IMR-90 (cell line): ENCODE measurements at regions not wholly inside any gene's neighbourhood (a gene's known extent, or its start where the extent isn't known, plus 50 kb on each side); places are given as distances from the start of the nearest gene placed in this dataset.

Experiments used
- ATAC-seq: fragments of 200-7000 bp; cut with Tn5 transposase; 2 replicates; pipeline ENCODE4 v1.9.1; 2020; ENCODE audit warnings: low read depth, mild to moderate bottlenecking, moderate library complexity
- BruUV-seq: library from RNA; stranded (reverse); fragments of 400-500 nt; replicated peaks from 2 replicates; lab custom pipeline; 2021; lab: Mats Ljungman, UMichigan
- CTCF ChIA-PET: fragments of 300-600 bp; formaldehyde crosslinking; extraction: SDS; loops from one replicate; lab custom pipeline; 2021; ENCODE audit warnings: antibody characterized with exemption; lab: Yijun Ruan, JAX
- POLR2A ChIA-PET: fragments of 300-600 bp; sonication (Branson Sonifier 250); formaldehyde crosslinking; loops from one replicate; lab custom pipeline; 2022; ENCODE audit warnings: antibody characterized with exemption; ENCODE audit not compliant: unreplicated experiment; lab: Charles Lee
- DNase-seq: peaks from one replicate; pipeline ENCODE4 v3.0.0; 2013
- H2AFZ ChIP-seq: replicated peaks from 2 replicates; pipeline ENCODE3; 2013; ENCODE audit warnings: low read length, mild to moderate bottlenecking; ENCODE audit not compliant: poor library complexity
- H2AK5ac ChIP-seq: 2 replicates; pipeline ENCODE4 v1.6.1; 2013; ENCODE audit warnings: low read depth, low read length, inconsistent platforms
- H2AK9ac ChIP-seq: replicated peaks from 2 replicates; pipeline ENCODE3; 2013; ENCODE audit warnings: mild to moderate bottlenecking, low read depth, low read length, moderate library complexity; ENCODE audit not compliant: poor library complexity
- H2BK120ac ChIP-seq: 2 replicates; pipeline ENCODE4 v1.6.1; 2013; ENCODE audit warnings: low read depth, low read length, inconsistent platforms
- H2BK15ac ChIP-seq: 3 replicates; pipeline ENCODE4 v1.6.1; 2013; ENCODE audit warnings: low read depth, low read length, inconsistent platforms
- H2BK20ac ChIP-seq: 2 replicates; pipeline ENCODE4 v1.6.1; 2013; ENCODE audit warnings: low read depth, mild to moderate bottlenecking, inconsistent platforms, low read length, moderate library complexity
- H2BK5ac ChIP-seq: 2 replicates; pipeline ENCODE4 v1.6.1; 2013; ENCODE audit warnings: mild to moderate bottlenecking, low read depth, low read length, inconsistent platforms; ENCODE audit not compliant: poor library complexity, severe bottlenecking
- H3K14ac ChIP-seq: replicated peaks from 2 replicates; pipeline ENCODE4 v1.6.1; 2013; ENCODE audit warnings: low read depth, low read length, inconsistent platforms
- H3K18ac ChIP-seq: 2 replicates; pipeline ENCODE4 v1.6.1; 2013; ENCODE audit warnings: low read depth, low read length, control low read depth
- H3K23ac ChIP-seq: 2 replicates; pipeline ENCODE4 v1.6.1; 2013; ENCODE audit warnings: low read depth, low read length, inconsistent platforms
- H3K27ac ChIP-seq: 2 replicates; pipeline ENCODE4 v1.5.1; 2013; ENCODE audit warnings: mild to moderate bottlenecking, control low read depth, low read length; ENCODE audit not compliant: insufficient read depth
- H3K27me3 ChIP-seq: 2 replicates; pipeline ENCODE4 v1.6.1; 2013; ENCODE audit warnings: low read length; ENCODE audit not compliant: control insufficient read depth, insufficient read depth
- H3K36me3 ChIP-seq: 2 replicates; pipeline ENCODE4 v1.6.1; 2013; ENCODE audit warnings: low read length, mixed read lengths; ENCODE audit not compliant: control insufficient read depth, insufficient read depth
- H3K4ac ChIP-seq: 2 replicates; pipeline ENCODE4 v1.6.1; 2013; ENCODE audit warnings: low read depth, low read length, inconsistent platforms
- H3K4me1 ChIP-seq: 2 replicates; pipeline ENCODE4 v1.6.1; 2013; ENCODE audit warnings: low read length, mixed read lengths; ENCODE audit not compliant: control insufficient read depth, insufficient read depth
- H3K4me2 ChIP-seq: 2 replicates; pipeline ENCODE4 v1.6.1; 2013; ENCODE audit warnings: low read depth, mild to moderate bottlenecking, control low read depth, low read length, moderate library complexity
- H3K4me3 ChIP-seq: 2 replicates; pipeline ENCODE4 v1.5.1; 2013; ENCODE audit warnings: low read depth, mild to moderate bottlenecking, control low read depth, low read length, moderate library complexity; ENCODE audit not compliant: insufficient read depth
- H3K56ac ChIP-seq: 2 replicates; pipeline ENCODE4 v1.6.1; 2013; ENCODE audit warnings: low read length, inconsistent platforms; ENCODE audit not compliant: insufficient read depth; ENCODE audit errors: extremely low read depth
- H3K79me1 ChIP-seq, 2 experiments: 2 replicates each; pipeline ENCODE4 v1.6.1; 2013; ENCODE audit warnings: low read length in 2 of 2, inconsistent platforms in 1 of 2, low read depth in 1 of 2
- H3K9ac ChIP-seq: 2 replicates; pipeline ENCODE4 v1.6.1; 2013; ENCODE audit warnings: low read depth, low read length, control low read depth
- H3K9me1 ChIP-seq: 2 replicates; pipeline ENCODE4 v1.6.1; 2013; ENCODE audit warnings: low read length, inconsistent platforms; ENCODE audit not compliant: insufficient read depth
- H3K9me3 ChIP-seq: 2 replicates; pipeline ENCODE4 v1.6.1; 2013; ENCODE audit warnings: low read length; ENCODE audit not compliant: control insufficient read depth, insufficient read depth
- H4K20me1 ChIP-seq: 2 replicates; pipeline ENCODE4 v1.6.1; 2013; ENCODE audit warnings: low read length, inconsistent platforms; ENCODE audit not compliant: insufficient read depth
- H4K5ac ChIP-seq: 2 replicates; pipeline ENCODE4 v1.6.1; 2013; ENCODE audit warnings: mild to moderate bottlenecking, low read depth, low read length, control low read depth
- H4K8ac ChIP-seq, 2 experiments: 2 replicates each; pipeline ENCODE4 v1.6.1; 2013; ENCODE audit warnings: low read depth in 2 of 2, low read length in 2 of 2, control low read depth in 1 of 2, inconsistent platforms in 1 of 2
- H4K91ac ChIP-seq: 2 replicates; pipeline ENCODE4 v1.6.1; 2013; ENCODE audit warnings: low read depth, low read length, inconsistent platforms; ENCODE audit not compliant: insufficient read depth
- BHLHE40 ChIP-seq: fragments of 150-350 bp; IDR thresholded peaks from 2 replicates; pipeline ENCODE4 v1.6.1; 2016; ENCODE audit warnings: mild to moderate bottlenecking, low read depth, low read length
- FOS ChIP-seq: fragments of 150-350 bp; IDR thresholded peaks from 2 replicates; pipeline ENCODE4 v1.6.1; 2016; ENCODE audit warnings: low read depth, low read length
- WGBS, 2 experiments: methylation state at CpG; one replicate each; pipeline versions ENCODE4 v1.1.5 to v1.1.7; 2013; ENCODE audit warnings: missing lambda C conversion rate in 2 of 2; ENCODE audit not compliant: insufficient read length in 1 of 2; ENCODE audit errors: extremely low coverage in 2 of 2; 5-methylcytosine and 5-hydroxymethylcytosine counted together
- dilution Hi-C: fragments of 300-500 bp; cut with HindIII; formaldehyde crosslinking; loops from one replicate; pipeline ENCODE4 v1.14.3; 2018; ENCODE audit warnings: low sequenced_read_pairs; ENCODE audit not compliant: unreplicated experiment
- in situ Hi-C: fragments of 300-500 bp; cut with MboI; formaldehyde crosslinking; loops from 3 replicates; pipeline ENCODE4 v1.14.3; 2019; ENCODE audit warnings: low sequenced_read_pairs, inconsistent platforms, mixed read lengths
- intact Hi-C: fragments of 100-400 bp; cut with micrococcal nuclease; formaldehyde crosslinking; loops from 2 replicates; pipeline ENCODE4 v1.10.0; 2022

GRCh38 chr5:123885081-123885480 lies 373.1 kb downstream of the CSNK1G3 start:
- no TSS peak for BruUV-seq
- H3K4me1 ChIP-seq: peaks cover 3% of the 10 kb centered on the region; the same call in 1 of the 2 replicates
- no peak overlapping the region for H2AFZ ChIP-seq
- ChIA-PET POLR2A (no interaction called here), CTCF (no interaction called here)
- H3K9ac ChIP-seq: no peak overlapping the region
- H2BK120ac ChIP-seq: no peak overlapping the region
- H2BK15ac ChIP-seq: no peak overlapping the region
- no peak overlapping the region for H3K4me2 ChIP-seq
- 89% methylated on average over 1 of the region's 1 CpG; no CpG with 5 or more reads in 1 of the 2 experiments for WGBS, 2 experiments
- TF ChIP-seq FOS (no peak), BHLHE40 (no peak)
- no peaks in the 10 kb centered on the region for H3K9me1 ChIP-seq
- H3K79me1 ChIP-seq: no peaks in the 10 kb centered on the region
- intact Hi-C loops (no loop called here), dilution Hi-C loops (no loop called here), in situ Hi-C loops (no loop called here)
- no peak overlapping the region for H2AK9ac ChIP-seq
- no peak overlapping the region for H2AK5ac ChIP-seq
- H4K8ac ChIP-seq: no peak overlapping the region
- H4K20me1 ChIP-seq: no peaks in the 10 kb centered on the region
- H3K4me3 ChIP-seq: no peak overlapping the region
- H3K27me3 ChIP-seq: no peaks in the 10 kb centered on the region
- H3K14ac ChIP-seq: no peak overlapping the region
- H3K4ac ChIP-seq: no peak overlapping the region
- no peak overlapping the region for H3K23ac ChIP-seq
- H3K9me3 ChIP-seq: no peaks in the 10 kb centered on the region
- H2BK5ac ChIP-seq: no peak overlapping the region
- no peak for ATAC-seq
- H3K56ac ChIP-seq: no peak overlapping the region
- H4K91ac ChIP-seq: no peak overlapping the region
- no peak overlapping the region for H3K18ac ChIP-seq
- no peak overlapping the region for H2BK20ac ChIP-seq
- DNase-seq: no peak
- no peaks in the 10 kb centered on the region for H3K36me3 ChIP-seq
- no peak overlapping the region for H3K27ac ChIP-seq
- no peak overlapping the region for H4K5ac ChIP-seq
